Ovary (tissue), 3 donors: ENCODE measurements at regions not wholly inside any gene's neighbourhood (a gene's known extent, or its start where the extent isn't known, plus 50 kb on each side); places are given as distances from the start of the nearest gene placed in this dataset.

Source experiments
- EP300 ChIP-seq: sonication (generic); formaldehyde crosslinking; IDR thresholded peaks from one replicate; pipeline ENCODE4 v1.6.1; 2017; ENCODE audit warnings: antibody characterized with exemption
- POLR2A ChIP-seq: fragments of 450-650 bp; IDR thresholded peaks from one replicate; pipeline ENCODE4 v1.6.1; 2017; ENCODE audit warnings: antibody characterized with exemption, mild to moderate bottlenecking, moderate library complexity
- TF ChIP-seq, protein P1 (sequence below), 3 donors: fragments of 450-650 bp in 2 of 3; fragments of 200-600 bp in 1 of 3; IDR thresholded peaks; one replicate each; pipeline versions ENCODE4 v1.5.1 to v1.8.0; 2016 to 2022; ENCODE audit warnings: antibody characterized with exemption in 3 of 3, mild to moderate bottlenecking in 1 of 3
- donor health status: DM: no; HTN: no; CAD: no.

DNA sequence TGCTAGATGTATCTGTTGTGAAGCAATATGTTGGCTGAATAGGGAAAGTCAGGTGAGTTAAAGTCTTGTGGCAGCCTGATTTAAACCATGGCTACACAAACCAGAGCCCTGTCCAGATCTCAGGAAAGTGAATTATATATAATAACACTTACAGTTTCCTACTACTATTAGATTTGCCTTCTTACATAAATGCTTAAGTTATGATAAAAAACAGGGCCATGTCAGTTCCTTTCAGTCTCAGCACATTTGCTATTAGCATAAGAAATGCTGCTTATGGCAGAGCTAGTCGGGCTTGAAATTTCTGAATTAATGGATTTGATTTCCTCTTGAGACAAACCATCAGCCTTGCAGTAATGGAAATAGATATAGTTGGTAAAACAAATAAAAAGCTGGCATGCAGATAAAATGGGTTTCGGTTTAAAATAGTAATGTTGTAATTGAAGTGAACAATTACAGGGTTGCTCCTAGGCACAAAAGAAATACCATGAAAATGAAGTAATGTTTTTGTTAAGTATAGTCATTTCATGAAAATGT is 664.2 kb upstream of the ZNF608 start:
- TF ChIP-seq POLR2A (no peak), EP300 (no peak)
- TF ChIP-seq, protein P1, sequence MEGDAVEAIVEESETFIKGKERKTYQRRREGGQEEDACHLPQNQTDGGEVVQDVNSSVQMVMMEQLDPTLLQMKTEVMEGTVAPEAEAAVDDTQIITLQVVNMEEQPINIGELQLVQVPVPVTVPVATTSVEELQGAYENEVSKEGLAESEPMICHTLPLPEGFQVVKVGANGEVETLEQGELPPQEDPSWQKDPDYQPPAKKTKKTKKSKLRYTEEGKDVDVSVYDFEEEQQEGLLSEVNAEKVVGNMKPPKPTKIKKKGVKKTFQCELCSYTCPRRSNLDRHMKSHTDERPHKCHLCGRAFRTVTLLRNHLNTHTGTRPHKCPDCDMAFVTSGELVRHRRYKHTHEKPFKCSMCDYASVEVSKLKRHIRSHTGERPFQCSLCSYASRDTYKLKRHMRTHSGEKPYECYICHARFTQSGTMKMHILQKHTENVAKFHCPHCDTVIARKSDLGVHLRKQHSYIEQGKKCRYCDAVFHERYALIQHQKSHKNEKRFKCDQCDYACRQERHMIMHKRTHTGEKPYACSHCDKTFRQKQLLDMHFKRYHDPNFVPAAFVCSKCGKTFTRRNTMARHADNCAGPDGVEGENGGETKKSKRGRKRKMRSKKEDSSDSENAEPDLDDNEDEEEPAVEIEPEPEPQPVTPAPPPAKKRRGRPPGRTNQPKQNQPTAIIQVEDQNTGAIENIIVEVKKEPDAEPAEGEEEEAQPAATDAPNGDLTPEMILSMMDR (IDR thresholded peaks at IDR 0.05), result no peak
